ENCODE measurements at regions not wholly inside any gene's neighbourhood (a gene's known extent, or its start where the extent isn't known, plus 50 kb on each side); places are given as distances from the start of the nearest gene placed in this dataset.
A peak's percentile ranks its signal among the peaks of the same experiment; 100 is the strongest.

GRCh38 chr12:124509300-124509675 lies 58.1 kb downstream of the NCOR2 start:
- in situ Hi-C loops (cut with MboI; ENCODE audit: low sequenced_read_pairs, unreplicated experiment), result no loop called here
- no peak for DNase-seq (ENCODE audit: low spot score)
- no peak for TF ChIP-seq CTCF (IDR thresholded peaks at IDR 0.05; ENCODE audit: borderline replicate concordance, control extremely low read depth, extremely low read depth, insufficient read depth, missing control alignments)

- in situ Hi-C loops (cut with MboI; ENCODE audit: low sequenced_read_pairs, unreplicated experiment), result no loop called here
- peak; percentile 73 for DNase-seq (ENCODE audit: low spot score)
Observed at GRCh38 chr12:124508381-124509079, 58.9 kb downstream of the NCOR2 start.

DNA sequence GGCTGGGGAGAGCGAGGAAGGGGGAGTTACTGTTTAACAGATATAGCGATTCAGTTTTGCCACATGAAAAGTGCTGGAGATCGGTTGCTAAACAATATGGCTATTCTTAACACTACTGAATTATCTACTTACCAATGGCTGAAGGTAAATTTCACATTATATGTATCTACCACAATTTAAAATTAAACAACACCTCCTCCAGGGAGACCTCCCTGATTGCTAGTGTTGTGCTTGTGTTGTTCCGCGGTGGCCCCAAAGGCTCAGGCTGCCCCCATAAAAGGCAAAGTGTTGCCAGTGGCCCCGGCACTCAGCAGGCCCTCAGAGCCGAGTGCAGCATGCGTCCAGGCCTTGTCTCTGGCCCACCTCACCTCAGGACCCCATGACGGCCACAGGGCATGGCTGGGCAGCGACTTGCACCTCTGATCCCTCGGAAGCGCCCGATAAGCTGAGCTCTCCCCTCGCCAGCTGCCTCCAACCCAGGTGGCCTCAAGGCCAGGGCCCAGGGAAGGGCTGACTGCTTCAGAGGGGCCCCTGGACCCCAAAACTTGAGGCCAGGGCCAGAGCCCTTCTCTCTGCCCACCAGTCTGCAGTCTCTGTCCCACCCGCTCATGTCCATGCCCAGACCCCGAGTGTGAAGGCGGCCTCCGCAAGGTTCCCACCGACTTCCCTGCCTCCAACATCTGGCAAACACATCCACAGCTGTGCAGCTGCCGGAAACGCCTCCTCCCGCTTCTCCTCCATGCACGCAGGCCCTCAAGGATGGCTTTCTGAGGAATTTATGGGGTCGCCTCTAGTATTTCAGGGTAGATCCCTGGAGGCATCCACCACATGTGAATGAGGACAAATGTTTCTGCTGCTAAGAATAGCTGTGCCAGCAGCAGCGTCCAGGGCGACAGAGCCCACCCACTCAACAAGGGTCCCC lies 60.0 kb downstream of the NCOR2 start:
- in situ Hi-C loops (cut with MboI; ENCODE audit: low sequenced_read_pairs, unreplicated experiment), result no loop called here
- TF ChIP-seq CTCF (IDR thresholded peaks at IDR 0.05; ENCODE audit: borderline replicate concordance, control extremely low read depth, extremely low read depth, insufficient read depth, missing control alignments), result no peak
- no peak for DNase-seq (ENCODE audit: low spot score)

More at GRCh38 chr12:124508381-124509079, 58.9 kb downstream of the NCOR2 start:
- TF ChIP-seq CTCF (IDR thresholded peaks at IDR 0.05; ENCODE audit: borderline replicate concordance, control extremely low read depth, extremely low read depth, insufficient read depth, missing control alignments), result peak; percentile 8

- in situ Hi-C loops (cut with MboI; ENCODE audit: low sequenced_read_pairs, unreplicated experiment), result no loop called here
- no peak for DNase-seq (ENCODE audit: low spot score)
- no peak for TF ChIP-seq CTCF (IDR thresholded peaks at IDR 0.05; ENCODE audit: borderline replicate concordance, control extremely low read depth, extremely low read depth, insufficient read depth, missing control alignments)
Observed at GRCh38 chr12:124506832-124507153, 60.6 kb downstream of the NCOR2 start.

DNA sequence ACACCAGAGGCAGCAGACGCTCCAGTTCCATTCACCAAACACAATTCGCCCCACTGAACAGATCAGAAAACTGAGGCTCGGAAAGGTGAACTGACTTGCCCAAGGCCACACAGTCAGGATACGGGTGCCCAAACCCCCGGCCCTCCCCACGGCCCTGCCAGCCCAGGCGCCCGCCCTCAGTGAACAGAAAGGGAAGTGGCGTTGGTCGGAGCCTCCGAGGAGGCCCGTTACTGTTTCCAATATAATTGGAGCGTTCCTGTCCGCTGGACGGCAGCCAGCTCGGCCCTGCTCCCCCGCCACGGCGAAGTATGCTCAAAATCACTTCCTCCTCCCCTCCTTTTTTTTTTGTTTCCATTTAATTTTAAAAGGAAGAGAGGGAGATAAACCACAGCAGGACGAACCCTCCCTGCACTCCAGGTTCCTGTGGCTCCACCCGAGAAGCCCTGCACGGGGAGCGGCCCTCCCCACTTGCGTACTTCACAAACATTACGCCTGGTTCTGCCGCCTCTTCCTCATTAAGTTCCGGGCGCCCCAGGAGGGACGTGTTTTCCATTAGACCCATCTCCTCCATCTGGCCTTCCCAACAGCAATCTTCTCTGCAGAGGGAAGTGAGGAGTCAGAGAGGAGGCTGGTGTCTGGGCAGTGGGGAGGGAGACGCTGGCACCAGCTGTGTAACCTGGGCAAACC lies 61.1 kb downstream of the NCOR2 start:
- in situ Hi-C loops (cut with MboI; ENCODE audit: low sequenced_read_pairs, unreplicated experiment), result no loop called here
- TF ChIP-seq CTCF (IDR thresholded peaks at IDR 0.05; ENCODE audit: borderline replicate concordance, control extremely low read depth, extremely low read depth, insufficient read depth, missing control alignments), result no peak
- no peak for DNase-seq (ENCODE audit: low spot score)

DNA sequence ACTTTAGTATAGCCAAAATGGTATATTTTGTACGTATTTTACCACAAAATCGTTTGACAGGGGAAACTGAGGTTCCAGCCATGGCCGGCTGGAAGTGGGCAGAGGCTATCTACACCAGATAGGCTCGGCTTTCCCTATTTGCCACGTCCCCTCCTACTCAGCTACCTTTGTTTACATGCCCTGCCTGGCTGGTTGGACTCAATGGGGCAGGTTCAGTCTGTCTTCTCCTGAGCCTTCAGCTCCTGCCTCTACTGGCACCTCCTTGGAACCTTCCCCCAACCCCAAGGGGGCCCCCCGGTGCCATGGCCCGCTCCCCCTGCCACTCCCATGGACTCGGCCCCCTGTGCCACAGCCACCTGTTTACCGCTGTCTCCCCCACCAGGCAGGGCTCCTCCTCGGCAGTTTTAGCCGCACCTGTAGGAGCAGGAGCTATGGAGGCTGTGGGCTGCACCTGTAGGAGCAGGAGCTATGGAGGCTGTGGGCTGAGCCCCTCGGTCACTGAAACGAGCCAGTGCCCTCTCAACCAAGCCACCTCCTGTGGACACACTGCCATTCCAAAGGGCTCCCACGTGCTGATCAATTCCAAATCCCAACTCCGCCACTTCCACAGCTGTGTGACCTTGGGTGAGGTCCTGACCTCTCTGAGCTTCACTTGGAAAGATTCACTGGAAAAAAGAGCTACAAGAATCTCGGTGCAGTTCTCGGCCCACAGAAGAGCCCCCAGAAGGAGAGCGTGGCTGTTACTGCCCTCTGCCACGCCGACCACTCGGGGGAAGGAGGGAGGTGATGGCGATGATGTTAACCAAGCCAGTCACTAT lies 62.2 kb downstream of the NCOR2 start:
- no peak for DNase-seq (ENCODE audit: low spot score)
- in situ Hi-C loops (cut with MboI; ENCODE audit: low sequenced_read_pairs, unreplicated experiment), result no loop called here
- no peak for TF ChIP-seq CTCF (IDR thresholded peaks at IDR 0.05; ENCODE audit: borderline replicate concordance, control extremely low read depth, extremely low read depth, insufficient read depth, missing control alignments)

Data from GM13976 (cell line).